ENCODE measurements at regions not wholly inside any gene's neighbourhood (a gene's known extent, or its start where the extent isn't known, plus 50 kb on each side); places are given as distances from the start of the nearest gene placed in this dataset.

DNA sequence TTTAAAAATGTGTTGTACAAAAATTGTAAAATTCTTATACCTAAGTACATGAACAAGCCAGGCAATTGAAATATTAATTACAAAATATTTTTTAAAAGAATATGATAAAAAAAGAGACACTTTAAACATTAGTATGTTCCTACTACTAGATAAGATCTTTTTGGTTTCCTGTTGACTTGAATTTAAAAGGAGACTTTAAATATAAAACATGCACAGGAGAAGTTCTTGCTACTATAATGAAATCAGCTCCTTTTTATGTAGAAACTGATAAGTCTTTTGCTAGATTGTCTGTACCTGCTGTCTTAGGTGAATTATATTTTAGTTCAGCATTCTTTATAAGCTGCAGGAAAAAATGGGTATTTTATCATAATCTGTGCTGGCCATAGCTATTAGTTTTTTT is 140.2 kb downstream of the TNFSF13B start:
- TF ChIP-seq CTCF (IDR thresholded peaks at IDR 0.05) (no peak), EZH2 (IDR thresholded peaks at IDR 0.05; ENCODE audit: borderline replicate concordance, insufficient read depth, low read depth, low read length, poor library complexity, severe bottlenecking) (no peak)
